Activated T-helper 9 cell treated with anti-CD3 and anti-CD28 coated beads, Interleukin-2, amount 50 U/mL, for 16 hours (primary cell): ENCODE measurements at regions not wholly inside any gene's neighbourhood (a gene's known extent, or its start where the extent isn't known, plus 50 kb on each side); places are given as distances from the start of the nearest gene placed in this dataset.

Experiments used
- DNase-seq: peaks from one replicate; pipeline ENCODE4 v3.0.0-alpha.2; 2020; ENCODE audit warnings: low read depth

DNA sequence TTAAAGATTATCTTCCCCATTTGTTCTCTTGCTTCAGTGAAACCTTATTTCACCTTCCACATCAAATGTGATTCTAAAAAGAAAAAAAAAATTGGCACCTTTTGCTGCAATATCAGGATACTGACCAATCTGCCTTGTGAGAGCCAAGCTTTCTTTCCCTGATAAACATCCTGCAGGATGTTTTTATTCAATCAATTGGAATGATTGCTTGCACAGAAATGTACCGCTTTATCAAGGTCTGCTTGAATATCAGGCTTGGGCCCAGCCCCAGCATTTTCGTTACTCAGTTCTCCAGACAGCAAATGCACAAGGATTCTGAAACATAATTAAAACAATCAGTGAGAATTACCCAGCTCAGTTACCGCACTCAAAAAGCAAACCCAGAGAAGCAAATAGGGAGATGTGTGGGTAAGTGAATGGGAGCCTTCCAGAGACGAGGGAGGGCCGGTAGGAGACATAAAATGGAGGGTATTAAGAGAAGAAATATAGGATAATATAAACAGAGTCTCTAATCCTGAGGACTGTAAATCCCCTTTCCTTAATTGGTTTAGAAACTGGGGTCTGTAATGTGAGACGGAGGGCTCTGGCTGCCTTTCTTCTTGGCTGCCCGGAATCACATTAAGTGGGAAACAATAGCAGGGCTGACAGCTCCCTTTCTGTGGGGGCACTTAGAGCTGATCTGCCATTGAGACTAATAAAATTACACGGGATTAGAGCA is 291.8 kb downstream of the ICOS start:
- no peak for DNase-seq

DNA sequence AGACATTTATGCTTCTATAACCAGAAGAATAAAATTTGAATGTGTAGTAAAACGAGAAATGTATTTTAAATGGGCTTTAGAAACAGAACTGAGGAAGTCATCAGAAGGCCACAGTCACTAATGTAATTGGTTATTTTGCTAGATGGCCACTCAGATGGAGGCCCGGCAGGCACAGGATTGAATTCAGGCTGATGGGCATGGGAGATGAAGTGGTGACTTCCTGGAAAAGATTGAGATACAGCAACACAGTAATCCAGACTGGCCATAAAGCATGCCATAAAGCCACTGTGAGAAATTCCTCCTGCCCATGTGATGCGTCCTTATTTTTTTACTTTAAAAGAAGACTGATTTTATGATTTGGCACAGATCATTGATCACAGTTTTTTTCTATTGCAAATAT is 297.7 kb downstream of the ICOS start:
- DNase-seq, result no peak

DNA sequence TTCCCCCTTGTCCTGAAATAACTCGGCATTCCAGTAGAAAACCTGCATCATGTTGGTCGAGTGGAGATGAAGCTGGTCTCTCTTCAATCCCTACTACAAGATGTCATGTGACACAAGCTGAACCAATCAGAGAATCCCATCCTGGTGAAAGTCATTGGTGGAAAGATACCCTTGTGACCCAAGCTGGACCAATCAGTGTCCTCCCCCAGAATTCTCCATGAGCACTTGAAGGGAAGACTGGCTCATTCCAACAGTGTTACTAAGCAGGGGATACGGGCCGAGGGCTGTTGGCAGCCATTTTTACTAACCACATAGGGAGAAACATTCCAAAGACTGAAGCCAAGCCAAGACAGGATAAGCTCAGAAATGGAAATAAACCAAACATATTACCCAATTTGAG is 298.3 kb downstream of the ICOS start:
- DNase-seq, result no peak

DNA sequence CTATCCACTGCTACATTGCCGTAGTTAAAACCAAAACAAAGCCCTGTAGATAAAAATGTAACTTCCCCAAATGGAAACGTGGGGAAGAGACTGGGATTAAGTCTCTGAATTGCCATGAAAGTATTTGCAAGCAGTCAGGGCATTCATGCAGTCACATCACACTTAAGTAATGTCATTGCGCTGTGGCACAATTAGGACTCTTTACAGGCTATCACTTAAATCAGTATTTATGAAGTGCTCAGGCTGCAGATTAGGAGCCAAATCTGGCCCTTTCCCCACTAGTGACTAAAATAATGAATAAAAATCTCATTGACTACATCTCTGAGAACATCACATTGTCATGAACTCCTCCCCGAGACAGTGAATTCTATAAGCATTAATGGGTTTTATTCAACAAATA is 300.9 kb downstream of the ICOS start:
- no peak for DNase-seq

DNA sequence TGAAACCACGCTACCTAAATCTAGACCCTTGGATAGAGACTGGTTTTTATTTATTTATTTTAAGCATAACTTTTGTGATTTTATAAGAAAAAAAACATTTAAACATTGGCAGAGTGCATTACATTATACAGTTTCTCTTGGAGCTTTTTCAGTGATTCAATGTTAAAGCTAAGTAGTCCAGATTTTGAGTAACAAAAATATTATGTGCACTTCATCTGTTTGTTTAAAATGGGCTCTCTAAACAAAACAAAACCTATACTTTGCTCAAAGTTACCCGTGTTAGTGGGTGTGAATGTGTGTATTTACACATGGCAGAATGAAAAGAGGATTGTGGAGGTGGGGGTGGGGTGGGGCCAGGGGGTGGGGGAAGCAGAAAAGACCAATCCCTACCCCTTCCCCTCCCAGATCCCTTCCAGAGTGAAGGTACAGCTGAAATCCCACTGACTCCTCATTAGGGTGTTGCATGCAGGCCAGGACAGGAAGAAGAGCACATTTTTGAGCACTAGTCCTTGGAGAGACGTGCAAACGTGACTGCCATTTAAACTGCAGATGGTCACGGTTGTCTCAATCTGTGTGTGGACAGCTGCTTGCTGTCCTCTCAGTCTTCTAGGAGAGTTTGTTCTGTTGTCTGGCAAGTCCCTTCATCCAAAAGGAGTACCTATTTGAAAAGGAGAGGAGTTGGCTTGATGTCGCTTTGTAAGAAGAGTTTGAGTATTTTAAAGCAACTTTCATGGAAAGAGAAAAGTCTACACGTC is 303.0 kb downstream of the ICOS start:
- no peak for DNase-seq

DNA sequence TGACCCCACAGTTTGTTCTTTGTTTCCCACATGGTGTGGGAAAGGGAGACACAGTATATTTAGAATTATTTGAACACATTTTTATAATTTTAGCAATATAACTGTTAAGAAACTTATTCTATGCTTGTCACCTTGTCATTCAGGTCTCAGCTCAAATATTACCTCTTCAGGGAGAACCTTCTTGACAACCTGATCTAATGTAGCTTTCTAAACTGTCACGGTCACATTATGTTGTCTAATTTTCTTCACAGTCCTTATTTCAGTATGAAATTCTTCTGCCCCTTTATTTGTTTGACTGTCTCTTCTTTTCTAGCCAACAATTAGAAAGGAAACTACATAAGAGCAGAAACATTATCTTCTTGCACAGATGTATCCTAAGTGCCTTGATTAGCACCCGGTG is 304.3 kb upstream of the PARD3B start:
- no peak for DNase-seq

DNA sequence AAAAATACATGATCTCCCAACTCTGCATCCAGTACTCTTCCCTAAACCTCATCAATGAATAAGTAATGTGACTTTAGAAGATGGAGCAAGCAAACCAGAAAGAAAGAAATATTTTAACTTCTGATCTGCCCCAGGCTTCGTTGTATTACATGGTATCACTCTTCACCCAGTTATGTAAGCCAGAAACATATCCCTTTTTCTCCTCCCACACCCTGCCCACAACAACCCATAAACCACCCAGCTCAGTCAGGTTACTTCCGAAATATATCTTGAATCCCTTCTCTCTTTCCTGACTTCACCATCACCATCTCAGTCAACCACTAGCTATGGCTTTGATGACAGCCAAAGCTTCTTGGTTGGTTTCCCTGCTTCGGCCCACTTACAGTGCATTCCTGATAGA is 295.8 kb upstream of the PARD3B start:
- no peak for DNase-seq

DNA sequence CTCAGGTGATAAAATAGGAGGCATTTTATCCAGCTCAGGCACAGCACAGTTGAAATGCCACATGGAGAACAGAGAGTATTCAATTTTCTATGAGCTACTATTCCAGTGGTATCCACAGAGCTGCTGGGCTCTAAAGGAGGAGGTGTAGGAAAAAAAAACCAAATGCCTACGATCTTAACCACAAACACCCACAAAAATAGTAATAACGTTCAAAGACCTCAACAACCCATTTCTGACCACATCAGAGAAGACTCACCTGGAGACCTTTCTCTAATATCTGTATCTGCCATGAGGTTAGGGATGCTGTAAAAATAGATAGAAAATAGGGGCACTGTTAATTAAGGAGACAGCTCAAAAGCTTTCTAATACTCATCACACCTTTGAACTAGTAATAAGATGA is 294.6 kb upstream of the PARD3B start:
- no peak for DNase-seq

DNA sequence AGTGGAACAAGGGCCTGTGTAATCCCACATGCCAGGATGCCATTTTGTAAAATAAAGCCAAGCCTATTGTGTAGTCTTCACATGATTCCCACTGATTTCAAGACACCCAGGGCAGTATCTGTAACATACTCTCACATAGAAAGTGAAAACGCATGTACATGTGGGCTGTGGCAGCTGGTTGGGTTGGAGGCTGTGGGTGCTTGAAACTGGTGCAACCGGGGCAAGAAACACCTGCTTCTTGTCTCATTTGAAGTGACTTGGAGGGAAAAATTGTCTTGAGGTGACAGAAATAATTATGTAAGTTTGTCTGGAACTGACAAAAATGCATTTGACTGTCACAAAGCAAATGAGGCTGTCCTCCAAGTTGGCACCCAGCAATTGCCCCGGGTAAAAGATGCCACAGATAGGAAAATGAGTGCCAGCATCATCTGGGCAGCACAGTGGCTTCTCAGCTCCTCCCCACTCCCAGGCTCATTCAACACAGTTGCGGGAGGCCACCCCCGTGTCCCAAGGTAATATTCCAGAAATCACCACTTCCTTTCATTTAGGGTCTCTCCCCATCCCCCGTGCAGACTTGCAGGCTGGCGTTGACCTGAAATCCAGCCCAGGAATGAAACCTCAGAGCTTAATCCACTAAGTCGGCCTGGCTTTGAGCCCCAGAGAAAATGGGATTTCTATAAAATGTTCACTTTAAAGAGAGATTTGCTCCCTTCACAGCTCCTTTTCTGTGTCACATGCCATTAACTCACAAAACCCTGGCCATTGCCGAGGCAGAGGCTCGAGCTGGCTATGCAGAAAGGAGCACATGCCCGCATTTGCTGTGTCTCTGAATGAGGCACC is 293.9 kb upstream of the PARD3B start:
- DNase-seq, result no peak

DNA sequence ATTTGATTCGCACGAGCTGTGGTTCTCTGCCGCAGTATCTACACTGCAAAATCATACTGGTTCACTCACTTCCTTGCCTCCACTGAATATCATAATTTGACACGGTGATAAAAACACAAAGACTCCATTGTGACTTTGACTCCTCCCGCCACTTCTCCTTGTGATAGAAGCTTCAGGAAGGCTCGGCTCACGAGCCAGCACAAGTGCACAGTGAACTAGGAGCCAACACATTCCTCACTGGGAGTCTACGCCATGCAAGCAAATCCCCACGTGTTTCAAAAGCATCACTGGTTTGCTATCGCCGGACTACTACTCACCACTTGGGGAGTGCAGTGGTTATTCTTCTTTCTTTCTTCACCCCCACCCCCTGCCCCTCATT is 293.3 kb upstream of the PARD3B start:
- DNase-seq, result no peak

DNA sequence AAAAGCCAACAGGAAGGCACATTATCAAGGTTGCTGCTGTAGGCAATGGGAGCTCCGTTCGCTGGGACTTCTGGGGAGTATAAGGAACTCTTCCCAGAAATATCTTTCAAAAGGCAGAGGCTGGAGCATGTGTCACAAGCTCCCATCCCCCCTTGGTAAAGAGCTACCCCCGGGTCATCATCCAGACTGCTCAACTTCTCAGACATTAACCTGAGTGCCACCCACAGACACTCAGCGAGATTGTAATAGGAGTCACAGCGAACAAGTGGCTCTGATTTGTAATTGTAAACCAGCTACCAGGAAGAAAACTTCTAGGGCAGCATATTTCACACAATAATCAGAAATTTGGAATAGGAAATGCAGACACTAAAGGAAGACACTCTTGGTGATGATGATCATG is 290.2 kb upstream of the PARD3B start:
- DNase-seq, result no peak

DNA sequence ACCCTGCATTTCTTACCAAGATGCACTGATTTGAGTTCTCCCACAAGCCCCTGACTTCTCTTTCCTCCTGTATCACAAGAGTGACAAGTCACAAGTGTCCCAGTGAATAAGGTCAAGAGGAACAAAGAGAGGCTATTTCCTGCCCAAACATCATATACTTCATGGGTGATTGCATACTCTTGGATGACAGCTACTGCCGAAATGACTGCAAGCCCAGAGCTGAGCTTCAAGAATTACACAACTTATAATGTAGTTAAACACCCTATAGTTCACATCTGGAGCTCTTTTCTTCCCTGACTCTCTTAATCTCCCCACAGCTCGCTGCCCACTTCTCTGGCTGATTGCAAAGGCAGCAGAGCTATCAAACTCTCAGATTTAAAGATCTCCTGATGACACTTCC is 289.7 kb upstream of the PARD3B start:
- no peak for DNase-seq

DNA sequence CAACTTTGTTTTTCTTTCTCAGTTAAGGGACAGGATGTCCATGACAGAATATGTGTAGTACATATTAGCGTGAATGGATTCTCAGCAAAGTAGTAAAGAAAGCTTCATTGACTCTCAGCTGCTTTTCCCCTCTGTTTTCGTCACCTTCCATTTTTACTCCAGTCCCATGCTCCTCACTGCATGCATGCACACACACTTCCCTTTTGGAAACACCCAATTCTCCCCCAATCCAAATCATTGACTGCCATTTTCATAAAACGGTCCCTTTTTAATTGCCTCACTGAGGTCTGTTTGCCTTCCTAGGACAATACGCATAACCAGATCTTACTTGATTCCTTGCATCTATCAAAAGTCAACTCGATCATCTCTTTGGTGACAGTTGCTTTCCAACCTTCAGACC is 287.5 kb upstream of the PARD3B start:
- no peak for DNase-seq

DNA sequence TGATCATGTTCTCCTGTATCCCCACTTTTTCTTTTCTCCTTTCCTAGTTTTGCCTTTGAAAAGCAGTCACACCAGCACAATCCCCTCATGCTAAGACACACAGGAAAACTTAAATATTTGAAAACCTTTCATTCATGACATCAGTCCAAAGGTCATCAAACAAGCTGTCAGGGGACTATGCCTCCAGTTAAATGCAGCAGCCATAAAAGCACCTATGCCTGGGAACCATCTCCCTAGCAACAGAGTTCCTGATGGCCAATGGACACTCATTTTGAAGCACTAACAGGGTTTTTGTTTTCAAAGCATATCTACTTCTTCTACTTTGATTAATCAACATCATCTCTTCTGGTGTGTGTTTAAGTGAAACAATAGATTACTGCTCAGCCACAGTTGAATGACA is 286.4 kb upstream of the PARD3B start:
- no peak for DNase-seq

DNA sequence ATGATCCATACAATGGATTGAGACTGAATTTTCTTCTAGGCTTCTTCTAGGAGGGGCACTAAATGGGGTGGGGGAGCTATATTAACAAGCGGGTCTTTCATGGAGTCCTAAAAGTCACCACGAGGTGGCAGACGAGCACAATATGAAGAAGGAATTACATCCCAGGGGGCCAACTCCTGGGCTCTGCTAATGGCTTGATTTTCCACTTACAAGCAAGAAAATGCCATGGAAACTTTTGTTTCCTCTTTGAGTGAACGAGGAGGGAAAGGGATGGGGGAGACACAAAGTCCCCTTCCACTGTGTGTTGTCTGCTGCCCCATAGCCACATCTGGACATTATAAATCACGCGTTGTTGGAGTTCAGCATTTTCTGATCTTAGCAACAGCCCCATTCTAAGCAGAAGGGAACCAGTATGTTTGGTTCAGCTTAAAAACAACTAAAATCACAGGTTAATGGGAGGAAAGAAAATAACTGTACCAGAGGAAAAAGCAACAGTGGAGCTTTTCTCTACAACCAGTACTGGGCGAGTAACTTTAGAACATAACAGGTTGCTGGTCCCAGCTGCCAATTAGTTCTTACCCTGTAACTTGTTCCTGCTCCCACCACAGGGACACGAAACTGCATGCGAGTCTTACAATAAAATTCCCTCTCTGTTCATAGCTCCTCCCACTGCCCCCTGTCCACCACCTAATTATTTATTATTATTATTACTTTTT is 285.0 kb upstream of the PARD3B start:
- DNase-seq, result peak; percentile 6

DNA sequence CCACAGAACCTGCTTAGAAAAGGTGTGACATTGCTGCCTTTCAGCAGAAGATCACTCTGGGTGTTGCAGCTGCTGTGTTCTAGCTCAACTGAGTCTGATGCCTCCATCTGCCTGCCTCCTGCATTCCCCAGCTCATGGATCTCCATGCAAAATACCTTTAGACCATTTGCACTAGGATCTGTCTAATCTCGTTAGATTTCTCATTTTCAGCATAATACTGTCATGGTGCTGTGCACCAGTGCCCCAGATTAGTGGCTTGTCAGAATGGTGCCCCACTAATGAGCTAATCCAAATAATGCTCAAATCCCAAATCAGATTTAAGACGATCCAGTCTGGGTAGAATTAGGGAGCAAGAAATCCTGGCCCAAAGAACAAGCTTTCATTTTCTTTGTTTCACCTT is 284.4 kb upstream of the PARD3B start:
- no peak for DNase-seq

DNA sequence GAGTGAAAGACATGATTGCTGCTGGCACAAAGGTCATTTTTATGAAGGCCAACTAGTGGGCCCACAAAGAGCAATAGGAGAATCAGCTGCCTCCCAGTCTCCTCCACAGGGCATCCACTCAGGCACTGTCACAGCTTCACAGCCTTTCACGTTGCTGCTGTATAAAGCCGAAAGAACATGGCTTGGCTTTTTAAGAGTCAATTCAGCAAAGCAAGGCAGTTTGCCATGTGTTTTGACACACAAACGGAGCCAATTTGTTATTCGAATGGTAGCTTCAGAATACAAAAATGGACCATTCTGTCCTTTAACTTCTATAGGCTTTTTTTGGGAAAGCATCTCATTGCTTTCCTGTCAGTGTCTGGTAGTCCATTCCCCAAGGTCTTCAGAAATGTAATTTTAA is 283.4 kb upstream of the PARD3B start:
- no peak for DNase-seq

DNA sequence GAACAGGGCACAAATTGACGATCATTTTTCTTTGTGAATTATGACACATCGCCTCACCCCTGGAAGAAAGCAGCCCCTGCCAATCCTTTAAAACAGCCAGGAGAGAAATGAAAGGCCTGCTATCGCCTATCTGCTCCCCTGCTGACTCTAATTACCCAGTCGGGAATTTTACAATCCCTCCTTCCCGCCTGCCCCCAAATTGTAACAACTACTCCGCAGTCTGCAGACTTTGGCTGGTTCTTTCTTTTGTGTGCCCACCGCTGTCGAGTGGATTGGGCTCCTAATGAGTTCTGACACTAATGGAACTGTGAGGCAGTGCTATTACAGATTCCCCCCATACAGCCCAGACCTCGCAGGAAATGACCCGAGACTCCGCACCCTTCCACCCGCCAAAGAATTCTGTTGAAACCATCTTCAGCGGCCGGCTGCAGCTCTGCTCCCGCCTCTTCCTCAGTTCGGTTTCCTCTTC is 281.2 kb upstream of the PARD3B start:
- no peak for DNase-seq

DNA sequence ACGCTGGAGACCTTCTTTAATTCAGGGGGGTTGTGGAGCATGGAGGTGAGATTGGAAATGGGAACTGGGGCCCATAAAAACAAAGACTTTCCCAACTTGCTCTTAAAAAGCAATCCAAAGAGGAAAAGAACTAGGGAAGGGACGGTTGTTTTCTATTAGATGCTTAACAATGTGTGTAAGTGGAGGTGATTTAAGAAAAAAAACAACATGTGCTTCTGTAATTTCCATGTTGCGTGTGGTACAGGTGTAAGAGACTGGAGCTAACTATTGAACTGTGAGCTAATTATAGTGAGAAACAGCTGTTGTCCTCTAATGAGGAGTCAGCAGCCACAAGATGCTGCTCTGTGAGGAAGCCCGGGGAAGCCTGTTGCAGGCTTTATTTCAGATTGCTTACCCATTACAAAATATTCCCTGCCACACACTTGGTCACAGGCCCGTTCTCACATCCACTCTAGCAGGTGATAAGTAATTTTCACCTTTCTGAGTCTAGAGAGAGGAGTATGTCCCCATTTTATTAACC is 280.6 kb upstream of the PARD3B start:
- no peak for DNase-seq

DNA sequence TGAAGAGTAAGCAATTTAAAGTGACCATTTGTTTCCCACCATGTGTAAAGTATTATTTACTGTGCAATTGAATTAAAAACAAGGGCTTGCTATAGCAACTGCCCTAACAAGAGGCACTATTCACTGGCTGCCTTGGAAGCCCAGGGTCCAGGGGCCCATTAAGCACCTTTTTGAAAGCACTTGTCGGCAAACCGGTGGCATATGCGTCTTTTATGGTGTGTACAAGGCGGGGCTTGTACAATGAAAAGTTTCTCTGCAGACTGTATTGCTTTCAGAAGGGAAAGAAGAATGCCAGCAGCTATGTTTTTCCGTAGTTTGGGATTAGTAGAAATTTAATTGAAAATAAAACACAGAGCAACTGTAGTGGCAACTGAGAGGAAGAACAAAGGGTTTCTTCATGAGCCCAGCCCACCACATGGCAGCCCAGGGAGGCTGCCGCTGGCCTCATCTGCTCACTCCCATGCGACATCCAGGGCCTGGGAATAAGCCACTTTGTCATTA is 279.5 kb upstream of the PARD3B start:
- no peak for DNase-seq

DNA sequence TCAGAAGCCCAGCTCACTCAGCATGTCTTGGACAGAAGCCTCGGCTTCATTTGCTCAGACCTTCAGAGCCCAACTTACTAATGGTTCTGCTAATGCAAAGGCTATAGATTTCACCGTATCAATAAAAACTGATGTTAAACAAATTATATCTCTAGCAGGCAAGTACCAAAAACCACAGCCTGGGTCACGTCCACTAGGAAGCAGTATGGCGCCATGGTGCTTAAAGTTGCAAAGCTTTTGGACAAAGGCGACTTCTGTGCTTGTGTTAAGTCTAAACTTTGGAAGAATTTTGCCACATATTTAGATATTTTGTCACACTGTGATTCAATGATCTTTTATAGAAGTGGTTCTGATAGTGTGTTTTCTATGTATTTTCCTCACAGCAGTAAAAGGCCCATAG is 276.8 kb upstream of the PARD3B start:
- DNase-seq, result no peak

DNA sequence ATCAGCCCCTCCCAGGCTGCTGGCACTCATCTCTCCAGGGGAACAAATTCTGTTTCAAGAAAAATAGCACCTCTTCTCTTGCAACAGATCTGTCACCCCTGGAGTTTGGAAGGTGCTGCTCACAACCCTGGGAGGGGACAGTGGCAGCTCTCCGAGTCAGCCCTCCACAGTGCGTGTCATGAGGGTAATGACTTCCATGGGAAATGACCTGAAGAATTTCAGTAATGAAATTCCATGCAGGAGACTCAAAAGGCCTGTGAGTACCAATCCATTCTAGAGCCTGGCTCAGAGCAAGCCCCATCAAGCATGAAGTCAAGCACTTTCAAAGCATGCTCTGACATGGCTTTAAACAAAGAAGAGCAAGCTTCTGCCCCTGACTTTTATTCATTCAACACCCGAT is 276.3 kb upstream of the PARD3B start:
- no peak for DNase-seq
